Esophagus muscularis mucosa (tissue), 4 donors: ENCODE measurements at regions not wholly inside any gene's neighbourhood (a gene's known extent, or its start where the extent isn't known, plus 50 kb on each side); places are given as distances from the start of the nearest gene placed in this dataset.
"Not testable (repeated sequence)": the region's sequence is repeated elsewhere in the genome, so short reads cannot be mapped to it uniquely, and the experiment has no call there.

Experiments
- DNase-seq: peaks from one replicate; pipeline ENCODE4 v3.0.0-alpha.2; 2017; ENCODE audit errors: extremely low spot score
- H3K27ac ChIP-seq, 4 donors: fragments of 200-600 bp; sonication (generic); replicated peaks in 1 of 4; 1 replicate in 3 of 4; 2 replicates in 1 of 4; pipeline ENCODE4 v1.5.1; 2016 to 2019; ENCODE audit warnings: mild to moderate bottlenecking in 1 of 4
- H3K27me3 ChIP-seq, 4 donors: fragments of 200-600 bp; sonication (generic); one replicate each; pipeline versions ENCODE4 v1.5.1 to v1.6.0; 2016 to 2019
- H3K36me3 ChIP-seq, 4 donors: fragments of 200-600 bp; sonication (generic); one replicate each; pipeline ENCODE4 v1.5.1; 2016 to 2019
- H3K4me1 ChIP-seq, 4 donors: fragments of 200-600 bp; sonication (generic); one replicate each; pipeline ENCODE4 v1.5.1; 2016 to 2019
- H3K4me3 ChIP-seq, 4 donors: fragments of 200-600 bp; sonication (generic); 1 replicate in 2 of 4; 2 replicates in 2 of 4; pipeline ENCODE4 v1.5.1; 2016 to 2019; ENCODE audit warnings: mild to moderate bottlenecking in 4 of 4, moderate library complexity in 1 of 4
- H3K9me3 ChIP-seq, 4 donors: fragments of 200-600 bp; sonication (generic); 1 replicate in 3 of 4; 2 replicates in 1 of 4; pipeline ENCODE4 v1.5.1; 2016 to 2019
- CTCF ChIP-seq, 3 experiments: fragments of 200-600 bp in 2 of 3; fragments of 450-650 bp in 1 of 3; sonication (generic) in 2 of 3; IDR thresholded peaks; one replicate each; pipeline ENCODE4 v1.5.1; 2017 to 2019; ENCODE audit warnings: antibody characterized with exemption in 3 of 3, mild to moderate bottlenecking in 2 of 3, moderate library complexity in 1 of 3
- EP300 ChIP-seq: sonication (generic); formaldehyde crosslinking; IDR thresholded peaks from one replicate; pipeline ENCODE4 v1.6.1; 2017; ENCODE audit warnings: antibody characterized with exemption
- POLR2A ChIP-seq: fragments of 450-650 bp; IDR thresholded peaks from one replicate; pipeline ENCODE4 v1.6.1; 2017; ENCODE audit warnings: antibody characterized with exemption, moderate library complexity, mild to moderate bottlenecking, low read depth
- POLR2AphosphoS5 ChIP-seq, 2 donors: sonication (generic); formaldehyde crosslinking; IDR thresholded peaks; one replicate each; pipeline ENCODE4 v1.6.1; 2017; ENCODE audit warnings: antibody characterized with exemption in 2 of 2
- WGBS: methylation state at CpG from one replicate; pipeline ENCODE4 v1.1.5; 2018; 5-methylcytosine and 5-hydroxymethylcytosine counted together
- intact Hi-C: fragments of 100-400 bp; cut with DNase I; formaldehyde crosslinking; loops from one replicate; pipeline ENCODE4 v1.15.1; 2023

GRCh38 chr14:46573498-46573897 lies 78.1 kb downstream of the RPL10L start:
- TF ChIP-seq CTCF (IDR thresholded peaks at IDR 0.05), result no peak
- no peak for TF ChIP-seq POLR2A
- no peak for TF ChIP-seq POLR2AphosphoS5 (IDR thresholded peaks at IDR 0.05)
- TF ChIP-seq EP300, result no peak
- H3K27ac ChIP-seq, result no peak overlapping the region
- H3K9me3 ChIP-seq, result no peaks in the 10 kb centered on the region
- no peaks in the 10 kb centered on the region for H3K4me1 ChIP-seq
- no peak for DNase-seq
- H3K36me3 ChIP-seq, result no peaks in the 10 kb centered on the region
- H3K4me3 ChIP-seq, result no peak overlapping the region
- intact Hi-C loops, result no loop called here
- no peaks in the 10 kb centered on the region for H3K27me3 ChIP-seq

- Histone ChIP-seq H3K9me3 (no peaks in the 10 kb centered on the region), H3K27me3 (no peaks in the 10 kb centered on the region), H3K4me3 (no peak overlapping the region), H3K36me3 (no peaks in the 10 kb centered on the region), H3K27ac (no peak overlapping the region), H3K4me1 (no peaks in the 10 kb centered on the region)
- intact Hi-C loops, result no loop called here
- WGBS, result 82% methylated on average over 2 of the region's 2 CpGs
- TF ChIP-seq POLR2A (no peak), CTCF (IDR thresholded peaks at IDR 0.05) (no peak), POLR2AphosphoS5 (IDR thresholded peaks at IDR 0.05) (no peak), EP300 (no peak)
- no peak for DNase-seq
Measured at GRCh38 chr14:46571970-46572369, 79.6 kb downstream of the RPL10L start.

GRCh38 chr14:46568161-46568560 lies 83.4 kb downstream of the RPL10L start:
- H3K4me1 ChIP-seq, intact Hi-C loops, H3K27me3 ChIP-seq, H3K27ac ChIP-seq, H3K9me3 ChIP-seq, DNase-seq, H3K36me3 ChIP-seq, H3K4me3 ChIP-seq: not testable (repeated sequence)
- 55% methylated on average over 1 of the region's 1 CpG for WGBS

- no peaks in the 10 kb centered on the region for H3K36me3 ChIP-seq
- WGBS, result 84% methylated on average over 9 of the region's 9 CpGs
- peaks cover 0 to 2% (median 0%) of the 10 kb centered on the region in 4 donors for H3K9me3 ChIP-seq
- DNase-seq, result no peak
- H3K27me3 ChIP-seq, result no peaks in the 10 kb centered on the region
- no peak overlapping the region for H3K4me3 ChIP-seq
- H3K4me1 ChIP-seq, result no peaks in the 10 kb centered on the region
- TF ChIP-seq POLR2A, result no peak
- TF ChIP-seq EP300, result no peak
- no peak for TF ChIP-seq POLR2AphosphoS5 (IDR thresholded peaks at IDR 0.05)
- TF ChIP-seq CTCF (IDR thresholded peaks at IDR 0.05), result no peak
- intact Hi-C loops, result no loop called here
- no peak overlapping the region for H3K27ac ChIP-seq
Measured at GRCh38 chr14:46550836-46551235, 100.7 kb downstream of the RPL10L start.

- 79% methylated on average over 2 of the region's 2 CpGs for WGBS
- Histone ChIP-seq H3K27ac (no peak overlapping the region), H3K27me3 (no peaks in the 10 kb centered on the region), H3K4me3 (no peak overlapping the region), H3K36me3 (no peaks in the 10 kb centered on the region), H3K4me1 (no peaks in the 10 kb centered on the region), H3K9me3 (no peaks in the 10 kb centered on the region)
- intact Hi-C loops, result no loop called here
- TF ChIP-seq POLR2AphosphoS5 (IDR thresholded peaks at IDR 0.05) (no peak), POLR2A (no peak), CTCF (IDR thresholded peaks at IDR 0.05) (no peak), EP300 (no peak)
- DNase-seq, result no peak
Measured at GRCh38 chr14:46540986-46541385, 110.6 kb downstream of the RPL10L start.
